ENCODE measurements at regions not wholly inside any gene's neighbourhood (a gene's known extent, or its start where the extent isn't known, plus 50 kb on each side); places are given as distances from the start of the nearest gene placed in this dataset.

DNA sequence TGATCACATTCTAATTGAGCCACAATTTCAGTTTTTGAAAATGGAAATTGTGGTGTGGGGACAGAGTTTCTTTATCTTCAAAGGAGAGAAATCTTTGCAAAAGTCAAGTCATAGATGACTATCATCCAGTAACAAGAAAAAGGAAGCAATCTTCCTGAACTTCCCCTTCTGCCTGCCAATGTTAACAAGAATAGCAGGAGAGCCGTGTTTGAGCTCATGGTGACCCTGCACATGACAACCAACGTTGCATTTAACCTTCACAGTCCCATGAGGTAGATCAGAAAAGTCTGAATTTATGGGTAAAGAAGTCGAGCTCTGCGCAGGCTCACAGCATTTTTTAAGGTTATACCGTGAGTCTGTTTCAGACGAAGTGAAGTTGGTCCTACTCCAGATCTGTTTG, 454.9 kb downstream of the LPIN1 start:
- DNase-seq (ENCODE audit: low read depth, low spot score): no peak

DNA sequence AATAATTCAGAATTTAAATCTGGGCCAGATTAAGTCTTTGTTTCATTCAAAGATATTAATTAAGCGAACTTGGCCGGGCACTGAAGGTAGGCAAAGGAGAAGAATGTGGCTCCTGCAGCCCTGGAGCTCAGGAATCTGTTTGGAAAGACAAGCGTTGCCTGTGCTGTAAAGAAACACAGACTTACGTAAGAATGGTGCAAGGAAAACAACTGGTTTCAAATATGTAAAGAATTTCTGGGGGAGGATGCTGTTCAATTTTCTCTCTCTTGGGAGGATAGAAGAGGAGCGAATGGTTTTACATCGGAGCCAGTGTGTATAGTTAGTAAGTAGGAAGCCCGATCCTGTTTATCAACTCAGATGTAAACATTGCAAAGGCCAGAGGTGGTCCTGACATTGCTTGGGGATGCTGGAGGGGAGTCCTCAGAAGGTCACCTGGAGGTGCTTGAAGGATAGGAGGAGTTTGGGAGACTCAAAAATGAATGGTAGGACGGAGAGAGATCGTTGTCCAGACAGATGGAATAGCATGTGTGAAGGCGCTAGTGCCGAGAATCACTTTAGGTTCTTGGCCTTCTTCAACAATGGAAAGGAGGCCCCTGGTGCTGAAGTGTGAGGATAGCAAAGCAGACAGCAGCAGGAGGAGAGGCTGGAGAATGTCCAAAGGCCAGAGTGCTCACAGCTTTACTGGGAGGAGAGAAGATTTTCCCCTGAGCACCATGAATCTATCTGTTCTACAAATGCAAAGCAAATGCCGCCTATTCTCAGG, 456.1 kb downstream of the LPIN1 start:
- DNase-seq (ENCODE audit: low read depth, low spot score): peak; percentile 26

DNA sequence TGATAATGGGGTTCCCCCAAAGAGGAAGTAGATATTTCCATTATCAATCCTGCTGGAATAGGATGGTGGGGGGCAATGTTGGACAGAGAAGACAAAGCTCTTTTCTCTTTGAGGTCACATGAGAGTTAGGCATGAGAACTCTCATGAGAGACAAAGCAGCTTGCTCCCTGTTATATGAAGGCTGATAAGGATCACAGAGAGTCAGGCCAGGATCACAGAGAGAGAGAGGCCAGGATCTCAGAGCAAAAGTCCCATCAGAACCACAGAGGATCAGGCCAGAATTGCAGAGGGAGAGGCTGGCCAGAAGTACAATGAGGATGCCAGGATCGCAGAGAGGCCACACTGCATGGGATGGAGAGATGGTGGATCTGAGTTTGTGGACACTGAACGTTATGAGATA, 457.1 kb downstream of the LPIN1 start:
- no peak for DNase-seq (ENCODE audit: low read depth, low spot score)

DNA sequence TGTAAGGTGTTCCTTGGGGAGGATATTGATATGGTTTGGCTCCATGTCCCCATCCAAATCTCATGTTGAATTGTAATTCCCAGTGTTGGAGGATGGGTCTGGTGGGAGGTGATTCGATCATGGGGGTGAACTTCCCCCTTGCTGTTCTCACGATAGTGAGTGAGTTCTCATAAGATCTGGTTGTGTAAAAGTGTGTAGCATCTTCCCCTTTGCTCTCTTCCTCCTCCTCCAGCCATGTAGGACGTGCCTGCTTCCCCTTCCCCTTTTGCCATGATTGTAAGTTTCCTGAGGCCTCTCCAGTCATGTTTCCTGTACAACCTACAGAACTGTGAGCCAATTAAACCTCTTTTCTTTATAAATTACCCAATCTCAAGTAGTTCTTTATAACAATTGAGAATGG, 458.7 kb downstream of the LPIN1 start:
- DNase-seq (ENCODE audit: low read depth, low spot score): no peak

DNA sequence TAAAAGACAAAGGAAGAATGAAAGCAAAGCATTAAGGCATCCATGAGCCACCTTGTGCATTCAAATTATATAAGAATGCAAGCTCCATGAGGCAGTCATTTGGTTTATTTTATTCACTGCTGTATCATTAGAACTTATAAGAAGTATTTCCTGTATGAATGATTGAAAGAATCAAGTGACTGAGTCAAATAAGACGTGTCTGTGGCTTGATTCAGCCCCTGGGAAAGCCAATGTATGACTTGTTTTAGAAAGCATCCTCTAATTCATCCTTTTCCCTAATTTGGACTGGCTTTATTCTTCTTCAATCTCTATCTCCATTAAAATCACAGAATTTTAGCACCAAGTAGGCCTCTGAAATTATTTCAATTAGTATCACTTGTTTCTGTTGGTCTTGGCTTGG, 461.1 kb downstream of the LPIN1 start:
- no peak for DNase-seq (ENCODE audit: low read depth, low spot score)

DNA sequence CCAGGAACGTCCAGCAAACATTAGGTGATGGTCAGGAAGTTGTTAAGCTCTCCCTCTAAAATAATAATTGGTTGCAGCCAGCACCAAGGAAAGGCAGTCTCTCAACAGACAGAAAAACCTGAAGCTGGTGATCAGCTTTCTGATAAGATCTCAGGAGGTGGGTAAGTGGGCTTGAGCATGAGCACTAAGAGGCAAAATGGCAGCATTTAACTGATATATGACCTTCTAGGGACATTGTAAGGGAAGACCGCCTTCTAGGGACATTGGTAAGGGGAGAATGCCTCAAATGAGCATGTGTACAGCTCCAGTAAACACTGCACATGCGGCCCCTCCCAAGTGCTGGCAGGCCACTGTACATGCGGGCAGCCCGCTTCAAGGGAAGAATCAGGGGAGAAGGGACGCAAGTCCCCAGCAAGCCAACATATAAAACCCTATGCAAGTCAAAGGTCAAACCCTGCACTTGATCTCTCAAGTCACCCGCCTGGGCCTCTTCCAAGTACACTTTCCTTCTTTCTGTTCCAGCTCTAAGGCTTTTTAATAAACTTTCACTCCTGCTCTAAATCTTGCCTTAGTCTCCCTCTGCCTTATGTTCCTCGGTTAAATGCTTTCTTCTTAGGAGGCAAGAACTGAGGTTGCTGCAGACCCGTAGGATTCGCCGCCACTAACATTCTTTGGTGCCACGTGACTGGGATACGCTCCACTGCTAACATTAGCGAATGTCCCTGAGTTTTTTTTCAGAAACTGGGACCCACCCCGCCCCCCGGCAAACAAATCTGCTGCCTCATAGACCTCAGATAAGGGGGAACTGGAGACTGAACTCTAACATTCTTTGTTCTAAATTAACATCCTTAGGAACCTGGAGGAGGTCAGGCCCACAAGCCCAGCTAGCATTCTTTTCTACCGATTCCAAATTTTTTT, 463.8 kb downstream of the LPIN1 start:
- DNase-seq (ENCODE audit: low read depth, low spot score): no peak

DNA sequence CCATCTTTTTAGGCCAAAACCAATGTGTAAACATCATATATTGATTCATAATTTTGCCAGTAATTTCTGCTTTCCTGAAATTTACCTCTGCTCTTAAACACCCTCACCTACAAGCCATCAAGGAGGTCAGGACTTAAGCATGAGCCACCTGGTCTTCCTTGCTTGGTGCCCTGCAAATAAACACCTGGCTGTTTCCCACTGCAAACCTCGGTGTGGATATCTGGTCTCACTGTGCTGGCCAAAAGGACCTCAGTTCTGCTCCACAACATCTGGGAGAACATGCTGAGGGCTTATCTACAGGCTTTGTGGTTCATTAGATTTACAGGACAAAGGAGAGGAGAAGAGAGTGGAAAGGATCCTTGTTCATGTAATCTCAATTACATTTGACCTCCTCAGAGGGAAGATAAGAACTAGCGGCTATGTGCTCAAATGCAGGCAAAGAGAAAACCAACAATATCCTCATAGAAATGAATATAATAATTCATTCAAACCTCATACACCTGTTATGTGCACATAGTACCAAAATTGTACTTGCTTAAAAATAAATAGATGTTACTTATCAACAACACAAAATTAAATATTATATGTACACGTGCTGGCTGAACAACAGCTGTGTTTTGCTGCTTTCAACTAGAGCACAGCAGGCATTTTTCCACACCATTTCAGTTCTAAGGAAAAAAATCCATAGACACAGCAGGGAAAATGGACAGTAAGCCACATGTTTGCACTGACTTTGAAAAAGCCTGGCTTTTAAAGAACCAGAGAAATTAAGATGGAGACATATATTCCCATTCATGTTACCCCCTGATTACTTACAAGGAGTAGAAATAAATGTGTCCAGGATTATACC, 465.1 kb downstream of the LPIN1 start:
- DNase-seq (ENCODE audit: low read depth, low spot score): peak; percentile 24

DNA sequence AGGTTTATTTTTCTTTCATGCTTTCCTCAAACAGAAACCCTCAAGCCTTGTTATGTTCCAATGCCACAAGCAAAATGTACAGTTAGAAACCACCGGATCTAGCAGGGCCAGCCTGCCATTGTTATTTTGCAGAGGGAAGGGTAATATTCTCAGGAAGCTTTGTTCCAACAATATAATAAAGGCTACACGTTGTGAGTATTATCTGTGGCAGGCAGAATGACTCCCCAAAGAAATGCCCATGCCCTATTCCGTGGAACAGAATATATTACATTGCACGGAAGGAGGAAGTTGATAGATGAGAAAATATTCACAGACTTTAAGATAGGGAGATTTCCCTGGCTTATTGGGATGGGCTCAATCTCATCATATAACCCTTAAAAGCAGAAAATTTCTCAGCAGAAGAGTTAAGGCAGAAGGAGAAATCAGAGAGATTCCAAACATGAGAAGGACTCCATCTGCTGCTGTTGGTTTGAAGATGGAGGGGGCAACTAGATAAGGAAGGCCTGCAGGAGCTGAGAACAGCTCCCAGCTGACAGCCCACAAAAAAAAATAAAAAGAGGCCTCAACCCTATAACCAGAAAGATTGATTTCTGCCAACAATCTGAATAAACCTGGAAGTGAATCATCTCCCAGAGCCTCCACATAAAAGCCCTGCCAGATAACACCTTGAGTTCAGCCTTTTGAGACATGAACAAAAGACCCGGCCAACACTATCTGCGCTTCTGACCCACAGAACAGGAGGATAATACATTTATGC, 466.6 kb downstream of the LPIN1 start:
- DNase-seq (ENCODE audit: low read depth, low spot score): no peak

DNA sequence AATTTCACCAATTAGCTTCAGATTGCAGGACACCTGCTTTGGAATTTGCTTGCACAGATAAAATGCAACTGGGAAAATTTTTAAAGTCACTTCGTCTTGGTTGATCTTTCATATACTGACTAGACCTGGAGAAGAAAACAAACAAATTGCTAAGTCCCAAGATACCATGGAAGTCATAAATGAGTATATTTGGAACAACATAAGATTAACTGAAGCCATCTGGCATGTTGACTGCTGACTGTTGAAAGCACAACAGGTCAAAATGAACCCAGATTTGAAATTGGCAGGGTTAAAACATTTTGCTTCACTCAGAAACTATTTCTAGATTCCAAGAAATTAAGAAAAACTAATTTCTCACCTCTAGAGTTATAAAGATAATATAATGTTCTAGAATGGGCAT, 470.7 kb downstream of the LPIN1 start:
- DNase-seq (ENCODE audit: low read depth, low spot score): no peak

DNA sequence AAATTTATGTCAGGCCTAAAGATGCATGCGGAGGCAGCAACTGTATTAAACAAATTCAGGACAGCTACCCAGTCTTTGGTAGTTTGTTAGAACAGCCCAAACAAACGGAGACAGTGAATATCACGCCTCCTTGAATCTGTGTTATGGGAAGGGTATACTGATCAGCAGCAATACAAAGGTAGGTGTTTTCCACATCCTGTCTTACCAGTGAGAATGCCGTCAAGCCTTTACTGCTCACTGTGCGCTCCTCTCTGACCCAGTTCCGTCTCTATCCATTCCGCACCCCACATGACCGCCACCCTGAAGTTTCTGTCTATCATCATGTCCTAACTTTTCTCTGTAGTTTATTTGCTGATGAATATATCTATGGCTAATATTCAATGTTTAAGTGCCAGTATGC, 473.3 kb downstream of the LPIN1 start:
- DNase-seq (ENCODE audit: low read depth, low spot score): no peak

DNA sequence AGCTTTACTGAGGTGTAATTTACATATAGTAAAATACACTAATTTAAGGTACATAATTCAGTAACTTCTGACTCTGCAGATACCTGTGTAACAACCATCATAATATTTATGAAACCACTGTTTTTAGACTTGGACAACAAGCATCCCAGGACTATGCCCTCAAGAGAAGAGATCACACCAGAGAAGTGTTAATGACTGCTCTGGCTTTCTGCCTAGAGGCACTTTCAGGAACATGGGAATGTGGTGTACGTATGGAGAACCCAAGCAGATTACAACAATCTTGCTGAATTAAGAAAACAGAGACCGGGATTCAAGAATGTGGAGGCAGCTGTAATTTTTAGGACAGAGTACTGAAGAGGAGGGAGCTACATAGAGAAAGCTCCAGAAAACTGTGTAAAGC, 475.2 kb downstream of the LPIN1 start:
- no peak for DNase-seq (ENCODE audit: low read depth, low spot score)

DNA sequence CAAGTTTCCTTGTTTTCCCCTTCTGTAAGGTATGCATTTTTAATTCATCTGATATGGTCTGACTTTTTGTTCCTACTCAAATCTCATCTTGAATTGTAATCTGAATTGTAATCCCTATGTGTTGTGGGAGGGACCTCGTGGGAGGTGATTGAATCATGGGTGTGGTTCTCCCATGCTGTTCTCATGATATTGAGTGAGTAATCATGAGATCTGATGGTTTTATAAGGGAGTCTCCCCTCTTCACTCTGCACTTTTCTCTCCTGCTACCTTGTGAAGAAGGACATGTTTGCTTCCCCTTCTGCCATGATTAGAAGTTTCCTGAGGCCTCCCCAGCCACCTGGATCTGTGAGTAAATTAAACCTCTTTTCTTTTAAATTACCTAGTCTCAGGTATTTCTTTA, 476.1 kb downstream of the LPIN1 start:
- no peak for DNase-seq (ENCODE audit: low read depth, low spot score)

DNA sequence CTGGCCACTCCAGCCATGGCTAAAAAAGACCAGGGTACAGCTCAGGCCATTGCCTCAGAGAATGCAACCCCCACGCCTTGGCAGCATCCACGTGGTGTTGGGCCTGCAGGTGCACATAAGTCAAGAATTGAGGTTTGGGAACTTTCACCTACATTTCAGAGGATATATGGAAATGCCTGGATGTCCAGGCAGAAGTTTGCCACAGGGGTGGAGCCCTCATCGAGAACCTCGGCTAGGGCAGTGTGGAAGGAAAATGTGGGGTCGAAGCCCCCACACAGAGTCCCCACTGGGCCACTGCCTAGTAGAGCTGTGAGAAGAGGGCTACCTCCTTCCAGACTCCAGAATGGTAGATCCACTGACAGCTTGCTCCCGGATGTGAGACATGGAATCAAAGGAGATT, 477.3 kb downstream of the LPIN1 start:
- no peak for DNase-seq (ENCODE audit: low read depth, low spot score)

DNA sequence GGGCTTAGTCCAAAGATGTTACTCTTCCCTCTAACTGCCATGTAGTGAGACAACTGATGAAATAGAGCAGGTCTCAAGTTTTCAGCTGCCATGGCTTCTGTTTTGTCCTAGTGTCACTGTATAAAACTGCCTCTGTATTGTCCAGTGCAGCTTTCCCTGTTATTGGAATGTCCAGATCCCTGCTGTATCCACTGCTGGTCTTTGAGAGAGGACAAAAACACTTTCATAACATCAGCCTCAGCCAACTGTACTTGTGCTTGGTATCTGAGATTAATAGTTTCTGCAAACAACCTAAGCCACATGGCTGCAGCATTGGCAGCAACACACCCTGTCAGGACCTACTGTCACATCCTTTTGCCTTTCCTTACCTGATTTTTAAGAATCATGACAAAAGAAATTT, 480.2 kb downstream of the LPIN1 start:
- DNase-seq (ENCODE audit: low read depth, low spot score): no peak

DNA sequence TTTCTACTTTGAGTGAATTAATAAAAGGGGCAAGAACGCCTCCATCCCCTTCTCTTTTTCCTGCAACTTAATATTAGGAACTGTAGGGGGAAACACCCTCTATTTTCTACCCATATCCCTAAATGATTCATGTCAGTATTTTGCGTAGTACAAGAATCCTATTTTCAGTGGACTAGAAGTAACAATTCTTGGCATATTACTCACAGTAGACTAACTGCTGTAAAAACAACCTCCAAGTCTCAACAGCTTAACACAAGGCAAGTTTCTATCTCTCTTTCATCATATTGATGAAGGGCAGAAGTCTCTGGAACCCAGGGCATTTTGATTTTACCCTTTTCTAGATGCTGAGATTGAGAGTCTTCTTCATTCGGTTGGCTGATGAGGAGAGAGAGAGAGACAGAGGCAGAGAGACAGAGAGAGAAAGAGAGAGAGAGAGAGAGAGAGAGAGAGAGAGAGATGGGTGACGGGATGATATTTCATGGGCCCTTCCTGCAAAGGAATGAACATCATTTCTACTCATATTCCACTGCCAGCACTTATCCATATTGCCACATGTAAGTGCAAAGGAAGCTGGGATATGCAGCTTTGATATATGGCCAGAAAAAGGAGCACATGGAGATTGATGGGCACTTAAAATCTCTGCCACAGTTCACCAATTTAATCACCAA, 481.6 kb downstream of the LPIN1 start:
- DNase-seq (ENCODE audit: low read depth, low spot score): no peak

DNA sequence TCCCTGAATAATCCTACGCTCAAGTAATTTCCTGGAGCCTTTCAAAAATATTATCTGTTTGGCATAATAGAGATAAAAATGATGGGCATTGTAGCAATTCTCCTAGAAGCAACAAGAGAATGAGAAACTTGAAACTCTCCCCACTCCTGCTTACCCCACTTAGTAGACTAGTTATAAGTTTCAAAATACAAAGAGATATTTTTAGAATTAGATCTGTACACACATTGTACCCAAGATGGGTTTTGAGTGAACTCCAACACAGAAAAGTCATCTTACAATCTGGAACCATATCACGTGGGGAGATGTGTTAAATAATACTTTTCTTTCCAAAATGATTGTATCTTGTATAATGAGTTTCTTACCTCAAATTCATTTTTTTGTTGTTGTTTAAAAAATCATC, 484.9 kb downstream of the LPIN1 start:
- no peak for DNase-seq (ENCODE audit: low read depth, low spot score)

DNA sequence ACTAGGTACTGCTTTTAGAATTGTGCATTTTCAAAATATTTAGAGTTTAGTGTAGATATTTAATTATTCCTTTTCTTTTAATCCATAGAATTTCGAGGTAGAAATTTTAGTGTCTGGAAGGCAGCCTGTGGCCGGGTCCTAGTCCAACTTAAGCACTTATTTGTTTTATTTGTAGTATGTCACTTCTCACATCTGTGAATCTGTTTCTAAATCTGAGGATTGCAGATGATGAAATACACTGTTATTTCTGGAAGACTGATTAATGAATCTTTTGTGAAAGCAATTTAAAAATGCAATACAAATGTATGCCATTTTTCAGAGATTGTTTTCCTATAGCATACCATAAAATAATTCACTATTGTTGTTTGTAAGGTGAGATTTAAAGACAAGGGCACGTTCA, 483.9 kb upstream of the TRIB2 start:
- DNase-seq (ENCODE audit: low read depth, low spot score): no peak

DNA sequence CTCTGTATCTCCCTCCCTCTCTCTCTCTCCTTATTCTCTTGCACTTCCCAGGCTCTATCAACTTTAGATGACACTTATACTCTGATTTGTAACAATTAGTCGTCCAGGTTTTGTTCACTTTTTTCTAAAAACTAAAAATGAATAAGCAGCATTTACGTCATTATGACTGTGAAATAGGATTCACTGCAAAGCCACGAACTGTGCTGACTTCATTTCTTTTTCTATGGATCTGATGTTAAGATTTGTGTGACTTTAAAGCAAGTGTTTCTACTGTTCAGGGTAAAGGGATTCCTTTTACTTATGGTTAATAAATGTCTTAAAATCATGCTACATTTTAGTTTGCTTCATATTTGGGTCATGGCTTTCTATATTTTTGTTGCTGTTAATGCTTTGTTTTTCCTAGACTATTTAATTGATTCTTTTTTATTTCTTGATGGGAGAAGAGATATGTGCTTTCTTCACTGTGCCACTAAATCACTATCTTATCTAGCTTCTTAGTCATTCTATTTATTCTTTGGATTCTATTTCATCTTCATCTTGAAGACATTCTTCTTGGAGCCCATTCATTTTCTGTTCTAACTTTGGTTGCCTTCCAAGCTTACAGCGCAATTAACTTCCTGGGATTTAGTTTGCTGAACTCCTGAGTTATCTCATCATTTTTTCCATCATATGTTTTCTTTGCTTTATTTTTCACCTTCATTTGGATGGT, 480.4 kb upstream of the TRIB2 start:
- DNase-seq (ENCODE audit: low read depth, low spot score): no peak

DNA sequence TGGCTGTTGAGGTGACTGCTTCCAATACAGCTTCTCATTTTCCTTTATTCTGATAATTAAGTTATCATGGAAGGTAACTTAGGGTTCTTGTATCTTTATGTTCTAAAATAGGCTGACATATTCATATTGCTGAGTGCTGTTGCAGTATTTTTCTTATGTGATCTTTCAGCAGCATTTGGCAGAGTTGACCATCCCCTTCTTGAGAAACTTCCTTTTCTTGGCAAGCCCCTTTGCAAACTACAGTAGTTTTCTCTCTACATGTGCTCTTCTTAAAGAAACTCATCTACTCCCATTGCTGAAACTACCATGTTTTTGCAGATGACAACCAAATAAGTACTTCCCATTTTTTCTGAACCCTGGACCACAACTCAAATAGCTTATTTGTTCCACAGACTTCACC, 476.5 kb upstream of the TRIB2 start:
- no peak for DNase-seq (ENCODE audit: low read depth, low spot score)

DNA sequence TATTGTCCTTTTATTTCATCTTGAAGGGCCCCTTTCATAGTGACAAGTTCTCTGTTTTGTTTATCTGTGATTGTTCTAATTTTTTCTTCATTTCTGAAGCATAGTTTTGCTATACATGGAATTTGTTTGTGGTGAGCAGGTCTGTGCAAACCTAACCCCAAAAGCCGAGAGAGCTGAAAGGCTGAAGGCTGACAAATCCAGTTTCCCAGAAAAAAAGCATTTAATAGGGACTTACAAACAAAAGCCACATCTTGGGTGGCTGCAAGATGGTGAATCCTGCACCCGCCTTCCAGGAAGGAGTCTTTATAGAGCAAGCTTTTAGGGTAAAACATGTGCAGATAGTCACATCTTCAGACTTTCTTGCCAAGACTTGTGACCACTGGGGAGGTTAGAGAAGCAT, 473.4 kb upstream of the TRIB2 start:
- no peak for DNase-seq (ENCODE audit: low read depth, low spot score)
